IPS-20b (cell line): ENCODE measurements at regions not wholly inside any gene's neighbourhood (a gene's known extent, or its start where the extent isn't known, plus 50 kb on each side); places are given as distances from the start of the nearest gene placed in this dataset.
A peak's percentile ranks its signal among the peaks of the same experiment; 100 is the strongest.

ENCODE experiments used
- H3K27ac ChIP-seq: one replicate; pipeline ENCODE4 v1.5.1; 2013; ENCODE audit warnings: low read length
- H3K27me3 ChIP-seq: 2 replicates; pipeline ENCODE4 v1.6.1; 2013; ENCODE audit warnings: mild to moderate bottlenecking, low read length, inconsistent platforms; ENCODE audit not compliant: insufficient read depth
- H3K36me3 ChIP-seq: 2 replicates; pipeline ENCODE4 v1.6.1; 2013; ENCODE audit warnings: low read depth, mild to moderate bottlenecking, inconsistent platforms, low read length, moderate library complexity; ENCODE audit not compliant: insufficient read depth
- H3K4me1 ChIP-seq: 2 replicates; pipeline ENCODE4 v1.6.1; 2013; ENCODE audit warnings: mild to moderate bottlenecking, control low read depth, inconsistent platforms, low read length, moderate library complexity; ENCODE audit not compliant: insufficient read depth
- H3K4me3 ChIP-seq: 2 replicates; pipeline ENCODE4 v1.5.1; 2013; ENCODE audit warnings: mild to moderate bottlenecking, low read length, inconsistent platforms
- H3K9ac ChIP-seq: 2 replicates; pipeline ENCODE4 v1.6.1; 2013; ENCODE audit warnings: low read depth, mild to moderate bottlenecking, inconsistent platforms, low read length, moderate library complexity
- H3K9me3 ChIP-seq: 2 replicates; pipeline ENCODE4 v1.6.1; 2013; ENCODE audit warnings: mild to moderate bottlenecking, low read depth, low read length, inconsistent platforms; ENCODE audit not compliant: insufficient read depth

DNA sequence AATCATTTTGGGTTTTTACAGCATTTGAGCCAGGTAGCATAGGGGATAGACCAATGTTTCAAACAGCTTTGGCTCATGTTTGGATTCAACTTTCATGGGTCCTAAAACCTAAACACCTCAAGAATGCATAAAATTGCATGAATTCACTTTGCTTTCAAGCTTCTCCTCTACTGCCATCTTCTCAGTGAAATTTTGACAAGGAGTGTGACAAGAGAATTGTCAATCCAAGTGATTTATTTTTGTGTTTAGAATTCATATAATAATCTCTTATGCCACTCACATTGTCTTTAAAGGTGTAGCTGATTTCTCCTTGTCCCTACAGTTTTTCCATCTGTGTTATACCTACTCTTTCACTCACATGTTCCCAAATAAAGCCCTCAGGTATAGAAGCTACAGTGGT lies 264.8 kb upstream of the RND3 start:
- Histone ChIP-seq H3K36me3 (no peaks in the 10 kb centered on the region), H3K9me3 (no peaks in the 10 kb centered on the region)

GRCh38 chr2:150750720-150751119 lies 263.3 kb upstream of the RND3 start:
- H3K4me3 ChIP-seq = no peak overlapping the region
- H3K27ac ChIP-seq = no peak overlapping the region
- H3K9ac ChIP-seq = no peak overlapping the region
- peaks cover 3% of the 10 kb centered on the region; the same call in 1 of the 2 replicates for H3K4me1 ChIP-seq
- H3K9me3 ChIP-seq = no peaks in the 10 kb centered on the region
- H3K27me3 ChIP-seq = no peaks in the 10 kb centered on the region
- no peaks in the 10 kb centered on the region for H3K36me3 ChIP-seq

More for the DNA sequence above, 264.8 kb upstream of the RND3 start:
- Histone ChIP-seq H3K9ac (no peak overlapping the region), H3K27ac (no peak overlapping the region), H3K4me3 (no peak overlapping the region), H3K4me1 (peaks cover 8% of the 10 kb centered on the region; the same call in 1 of the 2 replicates), H3K27me3 (no peaks in the 10 kb centered on the region)

DNA sequence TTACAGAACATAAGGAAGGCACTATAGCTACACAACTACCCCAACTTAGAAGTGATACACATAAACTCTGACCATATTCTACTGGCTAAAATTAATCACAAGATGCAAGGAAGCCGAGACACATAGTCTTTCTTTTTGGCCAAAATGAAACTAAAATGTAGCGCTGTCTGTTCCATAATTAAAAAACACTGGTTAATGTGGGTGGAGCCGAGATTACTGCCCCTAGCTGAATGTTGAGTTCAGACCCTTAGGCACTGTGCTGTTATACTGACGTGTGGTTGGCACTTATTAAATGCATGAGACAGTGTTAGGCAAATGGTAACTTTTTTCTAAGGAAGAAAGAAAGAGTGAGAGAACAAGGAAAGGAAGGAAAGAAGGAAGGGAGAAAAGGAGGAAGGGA lies 254.6 kb upstream of the RND3 start:
- no peak overlapping the region for H3K9ac ChIP-seq
- H3K27ac ChIP-seq = no peak overlapping the region
- H3K9me3 ChIP-seq = no peaks in the 10 kb centered on the region
- H3K4me3 ChIP-seq = no peak overlapping the region
- no peaks in the 10 kb centered on the region for H3K36me3 ChIP-seq
- H3K4me1 ChIP-seq = peaks cover 9% of the 10 kb centered on the region
- no peaks in the 10 kb centered on the region for H3K27me3 ChIP-seq

DNA sequence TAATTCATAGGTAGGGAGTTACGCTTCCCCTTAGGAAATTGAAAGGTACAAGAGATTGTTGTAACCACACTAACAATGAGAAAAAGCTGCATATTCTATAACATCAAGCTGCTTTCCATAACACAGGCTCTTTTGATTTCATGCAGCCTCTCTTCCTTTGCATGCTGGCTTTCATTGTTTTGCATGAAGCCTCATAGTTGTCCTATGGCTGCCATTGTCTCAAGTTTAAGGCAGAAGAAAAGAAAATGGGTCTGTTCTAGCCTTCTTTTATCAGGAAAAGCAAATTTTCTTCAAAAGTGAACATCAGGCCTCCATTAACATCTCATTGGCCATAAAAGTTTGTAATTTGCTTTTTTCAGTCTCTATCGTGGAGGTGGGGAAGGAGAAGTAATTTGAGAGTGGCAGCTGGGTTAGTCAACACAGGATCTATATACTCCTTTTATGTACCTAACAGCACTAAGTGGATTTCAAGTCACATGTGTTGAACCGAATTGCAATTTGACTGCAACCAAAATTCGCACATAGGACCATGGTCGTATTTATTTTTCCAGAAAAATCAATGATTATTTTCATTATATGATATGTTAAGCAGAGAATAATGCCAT lies 248.5 kb upstream of the RND3 start:
- peak overlapping the region; percentile 55; the same call in 1 of the 2 replicates for H3K9ac ChIP-seq

DNA sequence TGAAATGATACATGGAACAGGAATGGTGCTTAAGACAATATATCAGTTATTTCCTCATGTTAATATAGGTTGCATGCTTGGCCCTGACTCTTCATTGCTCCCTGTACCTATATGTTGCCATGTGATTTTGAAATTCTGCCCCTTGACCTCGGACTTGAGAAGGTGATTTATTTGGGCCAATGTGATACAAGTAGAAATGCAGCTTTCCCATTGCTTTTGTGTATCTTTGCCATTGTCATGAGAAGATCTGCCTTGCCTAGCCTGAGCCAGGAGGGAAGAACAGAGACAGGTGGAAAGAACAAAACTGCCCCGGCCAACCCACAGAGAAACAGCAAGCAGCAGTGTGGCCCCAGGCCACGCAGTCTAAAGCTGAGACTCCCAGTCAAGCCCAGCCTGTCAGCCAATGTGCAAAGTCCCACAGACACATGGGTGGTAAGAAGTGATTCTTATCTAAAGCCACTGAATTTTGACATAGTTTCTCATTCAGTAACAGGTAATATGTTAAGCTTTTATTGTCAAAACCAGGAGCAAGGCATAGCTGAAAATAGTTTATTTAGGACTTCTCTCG lies 245.7 kb upstream of the RND3 start:
- H3K4me3 ChIP-seq = no peak overlapping the region
- 0 out of 2 replicates have a peak overlapping the region, but pooled peaks have one; percentile 10 for H3K9ac ChIP-seq
- peak overlapping the region; percentile 31 for H3K27ac ChIP-seq
- peaks cover 35% of the 10 kb centered on the region; the same call in 1 of the 2 replicates for H3K4me1 ChIP-seq
- H3K9me3 ChIP-seq = no peaks in the 10 kb centered on the region
- no peaks in the 10 kb centered on the region for H3K27me3 ChIP-seq
- H3K36me3 ChIP-seq = no peaks in the 10 kb centered on the region

More for the DNA sequence above, 248.5 kb upstream of the RND3 start:
- peak overlapping the region; percentile 59 for H3K27ac ChIP-seq
- H3K4me3 ChIP-seq = peak overlapping the region; percentile 34; the same call in 1 of the 2 replicates
- H3K36me3 ChIP-seq = no peaks in the 10 kb centered on the region
- H3K9me3 ChIP-seq = no peaks in the 10 kb centered on the region
- peaks cover 35% of the 10 kb centered on the region; the same call in 1 of the 2 replicates for H3K4me1 ChIP-seq
- H3K27me3 ChIP-seq = no peaks in the 10 kb centered on the region

GRCh38 chr2:150732491-150732890 lies 245.0 kb upstream of the RND3 start:
- Histone ChIP-seq H3K27ac (no peak overlapping the region), H3K27me3 (no peaks in the 10 kb centered on the region), H3K4me3 (no peak overlapping the region), H3K4me1 (peaks cover 35% of the 10 kb centered on the region; the same call in 1 of the 2 replicates), H3K9ac (no peak overlapping the region), H3K36me3 (no peaks in the 10 kb centered on the region), H3K9me3 (no peaks in the 10 kb centered on the region)

- H3K27me3 ChIP-seq = no peaks in the 10 kb centered on the region
- no peaks in the 10 kb centered on the region for H3K36me3 ChIP-seq
- peaks cover 33% of the 10 kb centered on the region; the same call in 1 of the 2 replicates for H3K4me1 ChIP-seq
- no peaks in the 10 kb centered on the region for H3K9me3 ChIP-seq
- H3K9ac ChIP-seq = no peak overlapping the region
- H3K27ac ChIP-seq = no peak overlapping the region
- H3K4me3 ChIP-seq = no peak overlapping the region
Measured at GRCh38 chr2:150732064-150732463, 244.6 kb upstream of the RND3 start.

DNA sequence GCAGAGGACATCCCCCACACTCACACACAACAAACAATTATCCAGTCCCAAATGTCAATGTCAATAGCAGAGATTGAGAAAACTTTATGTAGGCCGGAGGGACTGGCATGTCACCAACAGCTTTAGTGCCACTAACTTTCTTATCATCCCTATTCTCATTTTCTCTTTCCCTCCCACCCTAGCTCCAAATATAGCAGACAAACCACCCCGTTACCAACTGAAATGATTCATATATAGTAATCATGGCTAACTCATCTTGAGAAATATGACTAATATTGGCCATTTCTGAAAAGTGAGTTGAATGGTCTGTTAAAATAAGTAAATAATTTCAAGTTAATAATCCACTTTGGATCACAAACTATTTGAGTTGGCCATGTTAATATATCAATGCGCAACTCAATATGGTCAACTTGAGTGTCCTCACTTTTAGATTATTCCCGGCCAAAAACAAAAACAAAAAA lies 242.1 kb upstream of the RND3 start:
- Histone ChIP-seq H3K4me1 (peaks cover 18% of the 10 kb centered on the region; the same call in 1 of the 2 replicates), H3K9ac (no peak overlapping the region), H3K36me3 (no peaks in the 10 kb centered on the region), H3K27me3 (no peaks in the 10 kb centered on the region), H3K27ac (no peak overlapping the region), H3K9me3 (peaks cover 6% of the 10 kb centered on the region; the same call in 1 of the 2 replicates), H3K4me3 (no peak overlapping the region)

- Histone ChIP-seq H3K4me1 (no peaks in the 10 kb centered on the region), H3K9me3 (no peaks in the 10 kb centered on the region), H3K27ac (no peak overlapping the region), H3K4me3 (no peak overlapping the region), H3K36me3 (no peaks in the 10 kb centered on the region), H3K27me3 (no peaks in the 10 kb centered on the region), H3K9ac (no peak overlapping the region)
Measured at GRCh38 chr2:150718280-150718679, 230.8 kb upstream of the RND3 start.

DNA sequence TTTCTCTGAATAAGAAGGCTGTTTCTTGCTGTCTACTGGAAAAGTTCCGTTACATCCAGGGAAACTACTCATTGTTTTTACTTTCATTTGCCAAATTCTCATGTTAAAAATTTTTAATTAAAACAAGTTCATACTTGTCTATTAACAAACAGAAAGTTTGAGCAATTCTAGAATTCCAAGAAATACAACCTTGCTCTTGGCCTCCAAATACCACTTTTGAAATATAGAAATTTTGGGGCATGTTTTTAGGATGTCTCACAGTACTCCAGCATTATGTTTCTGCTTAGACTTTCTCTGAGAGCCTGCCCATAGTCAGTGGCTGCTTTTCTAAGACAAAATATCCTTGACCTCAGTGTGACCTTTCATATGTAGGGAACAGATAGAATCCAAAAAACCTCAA lies 228.7 kb upstream of the RND3 start:
- Histone ChIP-seq H3K4me1 (no peaks in the 10 kb centered on the region), H3K27ac (no peak overlapping the region), H3K36me3 (no peaks in the 10 kb centered on the region), H3K9me3 (no peaks in the 10 kb centered on the region), H3K9ac (no peak overlapping the region), H3K27me3 (no peaks in the 10 kb centered on the region), H3K4me3 (no peak overlapping the region)

- H3K9ac ChIP-seq = no peak overlapping the region
- H3K27ac ChIP-seq = no peak overlapping the region
Measured at GRCh38 chr2:150715501-150715900, 228.0 kb upstream of the RND3 start.

DNA sequence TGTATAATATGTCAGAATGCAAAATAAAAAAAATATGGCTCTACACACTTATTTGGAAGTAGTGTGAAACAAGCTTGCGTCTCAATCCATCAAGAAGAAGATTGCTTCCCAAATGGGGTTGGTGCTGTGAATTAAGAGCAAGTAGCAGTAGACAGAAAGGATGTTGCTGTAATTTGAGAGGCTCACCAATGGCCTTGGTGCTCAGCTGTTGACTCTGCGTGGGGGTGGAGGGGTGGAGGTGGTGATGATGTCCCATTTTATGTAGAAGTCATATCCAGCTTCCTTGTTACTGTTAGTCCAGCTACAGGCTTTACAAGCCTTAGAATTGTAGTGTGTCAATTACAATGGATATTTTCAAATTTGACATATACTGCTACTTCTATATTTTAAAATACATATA lies 223.4 kb upstream of the RND3 start:
- no peak overlapping the region for H3K9ac ChIP-seq
- H3K9me3 ChIP-seq = no peaks in the 10 kb centered on the region
- no peaks in the 10 kb centered on the region for H3K27me3 ChIP-seq
- H3K4me3 ChIP-seq = no peak overlapping the region
- peaks cover 6% of the 10 kb centered on the region; the same call in 1 of the 2 replicates for H3K4me1 ChIP-seq
- H3K36me3 ChIP-seq = no peaks in the 10 kb centered on the region
- H3K27ac ChIP-seq = no peak overlapping the region

More at GRCh38 chr2:150715501-150715900, 228.0 kb upstream of the RND3 start:
- no peaks in the 10 kb centered on the region for H3K9me3 ChIP-seq
- no peaks in the 10 kb centered on the region for H3K36me3 ChIP-seq
- H3K4me1 ChIP-seq = no peaks in the 10 kb centered on the region; the same call in 1 of the 2 replicates
- H3K4me3 ChIP-seq = no peak overlapping the region
- no peaks in the 10 kb centered on the region for H3K27me3 ChIP-seq
